Nephron progenitor cell (in vitro differentiated cells): ENCODE measurements at regions not wholly inside any gene's neighbourhood (a gene's known extent, or its start where the extent isn't known, plus 50 kb on each side); places are given as distances from the start of the nearest gene placed in this dataset.
"Not testable (repeated sequence)": the region's sequence is repeated elsewhere in the genome, so short reads cannot be mapped to it uniquely, and the experiment has no call there.

ENCODE experiments used
- DNase-seq: peaks from one replicate; pipeline ENCODE4 v3.0.0; 2021
- H3K27ac Mint-ChIP-seq: 2 replicates; pipeline ENCODE4 v1.8.0; 2021; ENCODE audit warnings: mild to moderate bottlenecking, moderate library complexity, mixed read lengths
- H3K27me3 Mint-ChIP-seq: 2 replicates; pipeline ENCODE4 v1.8.0; 2021; ENCODE audit warnings: mild to moderate bottlenecking, low read depth, mixed read lengths; ENCODE audit not compliant: poor library complexity
- H3K36me3 Mint-ChIP-seq: 2 replicates; pipeline ENCODE4 v1.8.0; 2021; ENCODE audit warnings: low read depth, mixed read lengths
- H3K4me1 Mint-ChIP-seq: 2 replicates; pipeline ENCODE4 v1.8.0; 2021; ENCODE audit warnings: mixed read lengths
- H3K4me3 Mint-ChIP-seq: 2 replicates; pipeline ENCODE4 v1.8.0; 2021; ENCODE audit warnings: mild to moderate bottlenecking, moderate library complexity, mixed read lengths
- H3K9me3 Mint-ChIP-seq: 2 replicates; pipeline ENCODE4 v1.8.0; 2021; ENCODE audit warnings: mild to moderate bottlenecking, moderate library complexity, mixed read lengths
- CTCF ChIP-seq: fragments of 200-600 bp; sonication (generic); IDR thresholded peaks from 2 replicates; pipeline ENCODE4 v1.5.0; 2021; ENCODE audit warnings: antibody characterized with exemption

- DNase-seq, result not testable (repeated sequence)
These were observed 168.5 kb upstream of the FAM72C start for GRCh38 chr1:144140243-144140642.

GRCh38 chr1:144105006-144105405 is 133.2 kb upstream of the FAM72C start:
- not testable (repeated sequence) for H3K27ac Mint-ChIP-seq, DNase-seq, H3K27me3 Mint-ChIP-seq, H3K4me3 Mint-ChIP-seq, H3K4me1 Mint-ChIP-seq, H3K36me3 Mint-ChIP-seq
- H3K9me3 Mint-ChIP-seq, result peaks cover 17% of the 10 kb centered on the region

More at GRCh38 chr1:144140243-144140642, 168.5 kb upstream of the FAM72C start:
- not testable (repeated sequence) for H3K9me3 Mint-ChIP-seq, H3K36me3 Mint-ChIP-seq, H3K27me3 Mint-ChIP-seq, H3K4me1 Mint-ChIP-seq, H3K27ac Mint-ChIP-seq, H3K4me3 Mint-ChIP-seq

- not testable (repeated sequence) for H3K4me3 Mint-ChIP-seq, H3K27ac Mint-ChIP-seq, H3K27me3 Mint-ChIP-seq, H3K4me1 Mint-ChIP-seq, H3K36me3 Mint-ChIP-seq
- DNase-seq, result peak; percentile 38
- peaks cover 17% of the 10 kb centered on the region for H3K9me3 Mint-ChIP-seq
These were observed 132.4 kb upstream of the FAM72C start for GRCh38 chr1:144104000-144104677.

- peak; percentile 39 for DNase-seq
- H3K9me3 Mint-ChIP-seq, result peaks cover 17% of the 10 kb centered on the region
- not testable (repeated sequence) for H3K4me1 Mint-ChIP-seq, H3K27ac Mint-ChIP-seq, H3K27me3 Mint-ChIP-seq, H3K36me3 Mint-ChIP-seq, H3K4me3 Mint-ChIP-seq
These were observed 131.5 kb upstream of the FAM72C start for GRCh38 chr1:144103156-144103880.

- H3K9me3 Mint-ChIP-seq, result peaks cover 17% of the 10 kb centered on the region
- H3K27ac Mint-ChIP-seq, H3K27me3 Mint-ChIP-seq, H3K4me3 Mint-ChIP-seq, H3K4me1 Mint-ChIP-seq, H3K36me3 Mint-ChIP-seq: not testable (repeated sequence)
- DNase-seq, result peak; percentile 8
These were observed 130.4 kb upstream of the FAM72C start for GRCh38 chr1:144102046-144102745.

- Mint-ChIP-seq H3K27me3 (no peaks in the 10 kb centered on the region), H3K4me1 (no peaks in the 10 kb centered on the region), H3K27ac (no peak overlapping the region), H3K9me3 (peaks cover 17% of the 10 kb centered on the region), H3K4me3 (no peak overlapping the region), H3K36me3 (no peaks in the 10 kb centered on the region)
- TF ChIP-seq CTCF, result no peak
- DNase-seq, result peak; percentile 8
These were observed 129.7 kb upstream of the FAM72C start for GRCh38 chr1:144101397-144102045.

GRCh38 chr1:144077167-144077841 is 105.5 kb upstream of the FAM72C start:
- H3K27me3 Mint-ChIP-seq, H3K27ac Mint-ChIP-seq, H3K4me1 Mint-ChIP-seq, H3K36me3 Mint-ChIP-seq, H3K9me3 Mint-ChIP-seq: not testable (repeated sequence)
- peak; percentile 53 for DNase-seq
- H3K4me3 Mint-ChIP-seq, result peak overlapping the region; percentile 64

GRCh38 chr1:144076646-144077045 is 104.9 kb upstream of the FAM72C start:
- peak; percentile 9 for DNase-seq
- not testable (repeated sequence) for H3K36me3 Mint-ChIP-seq, H3K27ac Mint-ChIP-seq, H3K27me3 Mint-ChIP-seq, H3K4me3 Mint-ChIP-seq, H3K4me1 Mint-ChIP-seq, H3K9me3 Mint-ChIP-seq

- H3K36me3 Mint-ChIP-seq, H3K27me3 Mint-ChIP-seq, DNase-seq, H3K4me1 Mint-ChIP-seq, H3K9me3 Mint-ChIP-seq, H3K4me3 Mint-ChIP-seq, H3K27ac Mint-ChIP-seq: not testable (repeated sequence)
These were observed 98.7 kb upstream of the FAM72C start for GRCh38 chr1:144070394-144071053.

GRCh38 chr1:144067042-144067441 is 95.3 kb upstream of the FAM72C start:
- not testable (repeated sequence) for H3K4me3 Mint-ChIP-seq, H3K36me3 Mint-ChIP-seq, H3K4me1 Mint-ChIP-seq, DNase-seq, H3K9me3 Mint-ChIP-seq, H3K27ac Mint-ChIP-seq, H3K27me3 Mint-ChIP-seq

- not testable (repeated sequence) for H3K27me3 Mint-ChIP-seq, H3K36me3 Mint-ChIP-seq
These were observed 94.5 kb upstream of the FAM72C start for GRCh38 chr1:144066071-144066813.

More at GRCh38 chr1:144066071-144066813, 94.5 kb upstream of the FAM72C start:
- not testable (repeated sequence) for H3K27ac Mint-ChIP-seq, H3K9me3 Mint-ChIP-seq, DNase-seq, H3K4me3 Mint-ChIP-seq, H3K4me1 Mint-ChIP-seq
